Activated CD4-positive, alpha-beta memory T cell treated with anti-CD3 and anti-CD28 coated beads for 36 hours (primary cell): ENCODE measurements at regions not wholly inside any gene's neighbourhood (a gene's known extent, or its start where the extent isn't known, plus 50 kb on each side); places are given as distances from the start of the nearest gene placed in this dataset.
"Not testable (repeated sequence)": the region's sequence is repeated elsewhere in the genome, so short reads cannot be mapped to it uniquely, and the experiment has no call there.

Experiments used
- CTCF ChIA-PET: fragments of 350-600 bp; sonication (Branson Sonifier 250); formaldehyde crosslinking; loops from one replicate; lab custom pipeline; 2021; ENCODE audit warnings: antibody characterized with exemption, inconsistent platforms; lab: Charles Lee
- POLR2A ChIA-PET: fragments of 350-600 bp; sonication (Branson Sonifier 250); formaldehyde crosslinking; loops from one replicate; lab custom pipeline; 2021; ENCODE audit warnings: antibody characterized with exemption; lab: Charles Lee
- DNase-seq: peaks from one replicate; pipeline ENCODE4 v3.0.0-alpha.2; 2020
- H3K27ac Mint-ChIP-seq: one replicate; pipeline ENCODE4 v1.8.0; 2021; ENCODE audit warnings: mixed read lengths
- H3K27me3 Mint-ChIP-seq: one replicate; pipeline ENCODE4 v1.8.0; 2021; ENCODE audit warnings: mixed read lengths
- H3K36me3 Mint-ChIP-seq: one replicate; pipeline ENCODE4 v1.8.0; 2021; ENCODE audit warnings: mixed read lengths
- H3K4me1 Mint-ChIP-seq: one replicate; pipeline ENCODE4 v1.8.0; 2021; ENCODE audit warnings: low read depth, mixed read lengths
- H3K4me3 Mint-ChIP-seq: one replicate; pipeline ENCODE4 v1.8.0; 2021; ENCODE audit warnings: mild to moderate bottlenecking, mixed read lengths
- H3K9me3 Mint-ChIP-seq: one replicate; pipeline ENCODE4 v1.8.0; 2021; ENCODE audit warnings: mixed read lengths
- intact Hi-C: fragments of 100-400 bp; cut with micrococcal nuclease; formaldehyde crosslinking; loops from one replicate; pipeline ENCODE4 v1.15.1; 2023

GRCh38 chr1:104196136-104196535, 446.4 kb downstream of the AMY1C start:
- H3K27ac Mint-ChIP-seq, result no peak overlapping the region
- POLR2A ChIA-PET, result no interaction called here
- intact Hi-C loops, result no loop called here
- H3K9me3 Mint-ChIP-seq, result peaks cover 22% of the 10 kb centered on the region
- CTCF ChIA-PET, result no interaction called here
- no peaks in the 10 kb centered on the region for H3K27me3 Mint-ChIP-seq
- H3K4me1 Mint-ChIP-seq, result no peaks in the 10 kb centered on the region
- no peak overlapping the region for H3K4me3 Mint-ChIP-seq
- H3K36me3 Mint-ChIP-seq, result no peaks in the 10 kb centered on the region
- DNase-seq, result no peak

GRCh38 chr1:104197516-104197915, 447.8 kb downstream of the AMY1C start:
- CTCF ChIA-PET, result no interaction called here
- intact Hi-C loops, result no loop called here

GRCh38 chr1:104212239-104212638, 462.5 kb downstream of the AMY1C start:
- Mint-ChIP-seq H3K36me3 (no peaks in the 10 kb centered on the region), H3K4me3 (no peak overlapping the region), H3K27ac (no peak overlapping the region), H3K4me1 (no peaks in the 10 kb centered on the region), H3K9me3 (peaks cover 31% of the 10 kb centered on the region), H3K27me3 (no peaks in the 10 kb centered on the region)
- ChIA-PET CTCF (no interaction called here), POLR2A (no interaction called here)
- intact Hi-C loops, result no loop called here
- DNase-seq, result no peak

More at GRCh38 chr1:104197516-104197915, 447.8 kb downstream of the AMY1C start:
- Mint-ChIP-seq H3K36me3 (no peaks in the 10 kb centered on the region), H3K27ac (no peak overlapping the region), H3K4me3 (no peak overlapping the region), H3K9me3 (peaks cover 16% of the 10 kb centered on the region), H3K27me3 (no peaks in the 10 kb centered on the region), H3K4me1 (no peaks in the 10 kb centered on the region)
- no peak for DNase-seq
- POLR2A ChIA-PET, result no interaction called here

GRCh38 chr1:104217395-104217986, 467.8 kb downstream of the AMY1C start:
- DNase-seq, H3K4me3 Mint-ChIP-seq, H3K4me1 Mint-ChIP-seq, POLR2A ChIA-PET, CTCF ChIA-PET, H3K27me3 Mint-ChIP-seq, intact Hi-C loops, H3K36me3 Mint-ChIP-seq, H3K27ac Mint-ChIP-seq: not testable (repeated sequence)
- H3K9me3 Mint-ChIP-seq, result peaks cover 41% of the 10 kb centered on the region

GRCh38 chr1:104229860-104230259, 480.2 kb downstream of the AMY1C start:
- Mint-ChIP-seq H3K27ac (no peak overlapping the region), H3K27me3 (no peaks in the 10 kb centered on the region), H3K4me3 (no peak overlapping the region), H3K9me3 (peaks cover 10% of the 10 kb centered on the region), H3K36me3 (no peaks in the 10 kb centered on the region), H3K4me1 (no peaks in the 10 kb centered on the region)
- CTCF ChIA-PET, result no interaction called here
- intact Hi-C loops, result no loop called here
- POLR2A ChIA-PET, result no interaction called here
- DNase-seq, result no peak

GRCh38 chr1:104231676-104232075, 482.0 kb downstream of the AMY1C start:
- Mint-ChIP-seq H3K4me3 (no peak overlapping the region), H3K27me3 (no peaks in the 10 kb centered on the region), H3K36me3 (no peaks in the 10 kb centered on the region), H3K9me3 (peaks cover 7% of the 10 kb centered on the region), H3K4me1 (no peaks in the 10 kb centered on the region), H3K27ac (no peak overlapping the region)
- CTCF ChIA-PET, result no interaction called here
- POLR2A ChIA-PET, result no interaction called here
- intact Hi-C loops, result no loop called here
- DNase-seq, result no peak

- ChIA-PET POLR2A (no interaction called here), CTCF (no interaction called here)
- Mint-ChIP-seq H3K27ac (no peak overlapping the region), H3K9me3 (peaks cover 5% of the 10 kb centered on the region), H3K4me3 (no peak overlapping the region), H3K4me1 (no peaks in the 10 kb centered on the region), H3K36me3 (no peaks in the 10 kb centered on the region), H3K27me3 (no peaks in the 10 kb centered on the region)
- intact Hi-C loops, result no loop called here
- DNase-seq, result no peak
Observed at GRCh38 chr1:104235141-104235540, 485.4 kb downstream of the AMY1C start.

GRCh38 chr1:104238991-104239390, 489.3 kb downstream of the AMY1C start:
- Mint-ChIP-seq H3K36me3 (no peaks in the 10 kb centered on the region), H3K27me3 (no peaks in the 10 kb centered on the region), H3K4me3 (no peak overlapping the region), H3K9me3 (peaks cover 11% of the 10 kb centered on the region), H3K27ac (no peak overlapping the region), H3K4me1 (no peaks in the 10 kb centered on the region)
- ChIA-PET POLR2A (no interaction called here), CTCF (no interaction called here)
- DNase-seq, result no peak
- intact Hi-C loops, result no loop called here

GRCh38 chr1:104248385-104248784, 498.7 kb downstream of the AMY1C start:
- Mint-ChIP-seq H3K4me3 (no peak overlapping the region), H3K4me1 (no peaks in the 10 kb centered on the region), H3K9me3 (peaks cover 8% of the 10 kb centered on the region), H3K27me3 (no peaks in the 10 kb centered on the region), H3K36me3 (no peaks in the 10 kb centered on the region), H3K27ac (no peak overlapping the region)
- CTCF ChIA-PET, result no interaction called here
- no peak for DNase-seq
- POLR2A ChIA-PET, result no interaction called here
- intact Hi-C loops, result no loop called here

GRCh38 chr1:104259481-104259880, 509.8 kb downstream of the AMY1C start:
- Mint-ChIP-seq H3K36me3 (no peaks in the 10 kb centered on the region), H3K4me1 (no peaks in the 10 kb centered on the region), H3K9me3 (peaks cover 22% of the 10 kb centered on the region), H3K27ac (no peak overlapping the region), H3K4me3 (no peak overlapping the region), H3K27me3 (no peaks in the 10 kb centered on the region)
- no peak for DNase-seq
- CTCF ChIA-PET, result no interaction called here
- intact Hi-C loops, result no loop called here
- POLR2A ChIA-PET, result no interaction called here

GRCh38 chr1:104263110-104263509, 513.4 kb downstream of the AMY1C start:
- CTCF ChIA-PET, POLR2A ChIA-PET: not testable (repeated sequence)

GRCh38 chr1:104264521-104264920, 514.8 kb downstream of the AMY1C start:
- no peak for DNase-seq
- intact Hi-C loops, result no loop called here
- CTCF ChIA-PET, result no interaction called here
- no peak overlapping the region for H3K27ac Mint-ChIP-seq
- no peak overlapping the region for H3K4me3 Mint-ChIP-seq
- POLR2A ChIA-PET, result no interaction called here
- H3K4me1 Mint-ChIP-seq, result no peaks in the 10 kb centered on the region
- H3K36me3 Mint-ChIP-seq, result no peaks in the 10 kb centered on the region
- peaks cover 36% of the 10 kb centered on the region for H3K9me3 Mint-ChIP-seq
- H3K27me3 Mint-ChIP-seq, result no peaks in the 10 kb centered on the region

More at GRCh38 chr1:104263110-104263509, 513.4 kb downstream of the AMY1C start:
- H3K9me3 Mint-ChIP-seq, result peaks cover 39% of the 10 kb centered on the region
- H3K27ac Mint-ChIP-seq, intact Hi-C loops, H3K36me3 Mint-ChIP-seq, H3K4me1 Mint-ChIP-seq, DNase-seq, H3K4me3 Mint-ChIP-seq, H3K27me3 Mint-ChIP-seq: not testable (repeated sequence)

GRCh38 chr1:104265163-104265562, 515.5 kb downstream of the AMY1C start:
- no peaks in the 10 kb centered on the region for H3K36me3 Mint-ChIP-seq
- intact Hi-C loops, result no loop called here
- ChIA-PET CTCF (no interaction called here), POLR2A (no interaction called here)
- no peaks in the 10 kb centered on the region for H3K4me1 Mint-ChIP-seq
- H3K4me3 Mint-ChIP-seq, result no peak overlapping the region
- H3K27me3 Mint-ChIP-seq, result no peaks in the 10 kb centered on the region
- peaks cover 31% of the 10 kb centered on the region for H3K9me3 Mint-ChIP-seq
- no peak for DNase-seq
- no peak overlapping the region for H3K27ac Mint-ChIP-seq
